OCI-LY1 (cell line): ENCODE measurements at regions not wholly inside any gene's neighbourhood (a gene's known extent, or its start where the extent isn't known, plus 50 kb on each side); places are given as distances from the start of the nearest gene placed in this dataset.

Experiments used
- H2AFZ ChIP-seq: fragments of 200-600 bp; sonication (generic), shearing (Covaris generic); 2 replicates; pipeline ENCODE4 v1.6.0; 2014; ENCODE audit warnings: antibody characterized with exemption, mild to moderate bottlenecking, low read length
- H3F3A ChIP-seq: fragments of 200-600 bp; sonication (generic), shearing (Covaris generic); 2 replicates; pipeline ENCODE4 v1.6.0; 2014; ENCODE audit warnings: mild to moderate bottlenecking, antibody characterized with exemption, low read length, moderate library complexity; ENCODE audit not compliant: insufficient read depth
- H3K27ac ChIP-seq: fragments of 200-600 bp; sonication (generic); 2 replicates; pipeline ENCODE4 v1.5.1; 2014; ENCODE audit warnings: low read length, mixed run types, mild to moderate bottlenecking, low read depth; ENCODE audit not compliant: poor library complexity, severe bottlenecking
- H3K27me3 ChIP-seq: fragments of 200-600 bp; sonication (generic); 2 replicates; pipeline ENCODE4 v1.6.0; 2014; ENCODE audit warnings: antibody characterized with exemption, mild to moderate bottlenecking, low read length, moderate library complexity; ENCODE audit not compliant: insufficient read depth
- H3K36me3 ChIP-seq: fragments of 200-600 bp; sonication (generic); 2 replicates; pipeline ENCODE4 v1.6.1; 2014; ENCODE audit warnings: mild to moderate bottlenecking, antibody characterized with exemption, low read length, moderate library complexity, mixed read lengths; ENCODE audit not compliant: insufficient read depth
- H3K4me1 ChIP-seq: fragments of 200-600 bp; sonication (generic); 2 replicates; pipeline ENCODE4 v1.5.1; 2014; ENCODE audit warnings: mild to moderate bottlenecking, low read length, moderate library complexity; ENCODE audit not compliant: insufficient read depth, severe bottlenecking
- H3K4me2 ChIP-seq: fragments of 200-600 bp; sonication (generic), shearing (Covaris generic); 2 replicates; pipeline ENCODE4 v1.6.1; 2014; ENCODE audit warnings: low read length
- H3K4me3 ChIP-seq: fragments of 200-600 bp; sonication (generic); 2 replicates; pipeline ENCODE4 v1.5.1; 2014; ENCODE audit warnings: low read length, low read depth, mild to moderate bottlenecking, mixed read lengths; ENCODE audit not compliant: poor library complexity, severe bottlenecking
- H3K79me2 ChIP-seq: fragments of 200-600 bp; shearing (Covaris generic); 2 replicates; pipeline ENCODE4 v1.6.1; 2016; ENCODE audit warnings: mixed run types, low read length, mixed read lengths; ENCODE audit not compliant: insufficient read depth
- H3K9ac ChIP-seq: fragments of 200-600 bp; sonication (generic), shearing (Covaris generic); 2 replicates; pipeline ENCODE4 v1.6.1; 2014; ENCODE audit warnings: mild to moderate bottlenecking, low read length, mixed read lengths
- H3K9me2 ChIP-seq: fragments of 200-600 bp; sonication (generic), shearing (Covaris generic); 2 replicates; pipeline ENCODE4 v1.6.1; 2014; ENCODE audit warnings: low read depth, mild to moderate bottlenecking, low read length, mixed read lengths
- H3K9me3 ChIP-seq: fragments of 200-600 bp; shearing (Covaris generic); 2 replicates; pipeline ENCODE4 v1.6.1; 2014; ENCODE audit warnings: low read length, mixed read lengths
- H4K20me1 ChIP-seq: fragments of 200-600 bp; sonication (generic), shearing (Covaris generic); 2 replicates; pipeline ENCODE4 v1.6.0; 2016; ENCODE audit warnings: mild to moderate bottlenecking, low read length; ENCODE audit not compliant: insufficient read depth
- EZH2 ChIP-seq: fragments of 200-600 bp; sonication (generic), shearing (Covaris generic); IDR thresholded peaks from 2 replicates; pipeline ENCODE4 v1.8.0; 2017; ENCODE audit warnings: borderline replicate concordance, mixed run types, mild to moderate bottlenecking, antibody characterized with exemption, low read length, moderate library complexity, mixed read lengths
- TF ChIP-seq, protein P1 (sequence below): fragments of 200-600 bp; sonication (generic), shearing (Covaris generic); IDR thresholded peaks from 2 replicates; pipeline ENCODE4 v1.5.1; 2017; ENCODE audit warnings: mild to moderate bottlenecking, antibody characterized with exemption, low read length, moderate library complexity, mixed read lengths

DNA sequence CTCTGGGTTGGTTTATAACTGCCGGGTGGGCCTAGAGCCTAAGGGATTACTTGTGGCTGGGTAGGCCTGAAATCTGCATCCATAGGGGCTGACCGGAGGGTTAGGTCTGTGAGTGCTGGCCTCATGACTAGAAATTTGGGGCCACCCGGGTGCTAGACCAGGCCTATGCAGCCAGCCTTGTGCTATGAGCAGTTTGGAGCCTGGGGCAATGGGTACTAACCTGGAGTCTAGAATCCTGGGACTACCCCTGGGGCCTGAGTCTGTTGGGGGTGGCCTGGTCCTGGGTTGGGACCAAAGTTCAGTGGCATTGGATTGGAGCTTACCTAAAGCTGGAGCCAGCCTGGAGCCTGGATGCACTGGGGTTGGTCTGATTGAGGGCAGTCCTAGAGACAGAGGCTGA lies 995.2 kb downstream of the ANKRD7 start:
- H3K9me2 ChIP-seq: no peaks in the 10 kb centered on the region
- no peak overlapping the region for H3K4me3 ChIP-seq
- H3F3A ChIP-seq: no peaks in the 10 kb centered on the region
- no peak overlapping the region for H3K4me2 ChIP-seq
- no peaks in the 10 kb centered on the region for H3K9me3 ChIP-seq
- H2AFZ ChIP-seq: no peak overlapping the region
- H3K36me3 ChIP-seq: no peaks in the 10 kb centered on the region
- no peak for TF ChIP-seq EZH2
- TF ChIP-seq, protein P1, sequence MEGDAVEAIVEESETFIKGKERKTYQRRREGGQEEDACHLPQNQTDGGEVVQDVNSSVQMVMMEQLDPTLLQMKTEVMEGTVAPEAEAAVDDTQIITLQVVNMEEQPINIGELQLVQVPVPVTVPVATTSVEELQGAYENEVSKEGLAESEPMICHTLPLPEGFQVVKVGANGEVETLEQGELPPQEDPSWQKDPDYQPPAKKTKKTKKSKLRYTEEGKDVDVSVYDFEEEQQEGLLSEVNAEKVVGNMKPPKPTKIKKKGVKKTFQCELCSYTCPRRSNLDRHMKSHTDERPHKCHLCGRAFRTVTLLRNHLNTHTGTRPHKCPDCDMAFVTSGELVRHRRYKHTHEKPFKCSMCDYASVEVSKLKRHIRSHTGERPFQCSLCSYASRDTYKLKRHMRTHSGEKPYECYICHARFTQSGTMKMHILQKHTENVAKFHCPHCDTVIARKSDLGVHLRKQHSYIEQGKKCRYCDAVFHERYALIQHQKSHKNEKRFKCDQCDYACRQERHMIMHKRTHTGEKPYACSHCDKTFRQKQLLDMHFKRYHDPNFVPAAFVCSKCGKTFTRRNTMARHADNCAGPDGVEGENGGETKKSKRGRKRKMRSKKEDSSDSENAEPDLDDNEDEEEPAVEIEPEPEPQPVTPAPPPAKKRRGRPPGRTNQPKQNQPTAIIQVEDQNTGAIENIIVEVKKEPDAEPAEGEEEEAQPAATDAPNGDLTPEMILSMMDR: no peak
- H3K4me1 ChIP-seq: no peaks in the 10 kb centered on the region
- H3K27ac ChIP-seq: no peak overlapping the region
- no peaks in the 10 kb centered on the region for H3K27me3 ChIP-seq
- no peak overlapping the region for H3K9ac ChIP-seq
- H4K20me1 ChIP-seq: no peaks in the 10 kb centered on the region
- H3K79me2 ChIP-seq: no peaks in the 10 kb centered on the region

DNA sequence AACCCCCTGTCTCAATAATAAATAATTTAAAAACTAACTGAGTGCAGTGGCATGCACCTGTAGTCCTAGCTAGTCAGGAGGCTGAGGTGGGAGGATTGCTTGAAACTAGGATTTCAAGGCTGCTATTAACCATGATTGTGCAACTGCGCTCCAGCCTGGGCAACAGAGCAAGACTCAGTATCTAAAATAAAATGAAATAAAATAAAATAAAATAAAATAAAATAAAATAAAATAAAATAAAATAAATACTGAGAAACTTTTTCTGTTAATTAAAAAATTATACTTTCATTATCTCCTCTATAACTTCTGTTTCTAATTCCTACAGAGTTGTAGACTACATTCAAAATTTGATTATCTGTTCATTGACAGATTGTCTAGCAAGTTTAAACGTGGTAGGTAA lies 999.4 kb downstream of the ANKRD7 start:
- Histone ChIP-seq H3K9ac (no peak overlapping the region), H3K27ac (no peak overlapping the region), H3K4me3 (no peak overlapping the region), H3K36me3 (no peaks in the 10 kb centered on the region), H3F3A (no peaks in the 10 kb centered on the region), H3K27me3 (no peaks in the 10 kb centered on the region), H3K79me2 (no peaks in the 10 kb centered on the region), H3K9me3 (no peaks in the 10 kb centered on the region), H2AFZ (no peak overlapping the region), H4K20me1 (no peaks in the 10 kb centered on the region), H3K9me2 (no peaks in the 10 kb centered on the region), H3K4me1 (no peaks in the 10 kb centered on the region), H3K4me2 (no peak overlapping the region)
- no peak for TF ChIP-seq EZH2
- TF ChIP-seq, protein P1: no peak

GRCh38 chr7:119228482-119228881 lies 1004.0 kb downstream of the ANKRD7 start:
- Histone ChIP-seq H3K79me2 (no peaks in the 10 kb centered on the region), H4K20me1 (no peaks in the 10 kb centered on the region), H3F3A (no peaks in the 10 kb centered on the region), H3K9me3 (no peaks in the 10 kb centered on the region), H3K27me3 (no peaks in the 10 kb centered on the region), H3K4me1 (no peaks in the 10 kb centered on the region), H2AFZ (no peak overlapping the region), H3K36me3 (no peaks in the 10 kb centered on the region), H3K9ac (no peak overlapping the region), H3K4me2 (no peak overlapping the region), H3K9me2 (no peaks in the 10 kb centered on the region), H3K27ac (no peak overlapping the region), H3K4me3 (no peak overlapping the region)
- TF ChIP-seq, protein P1: no peak
- TF ChIP-seq EZH2: no peak
